K562 (cell line): ENCODE measurements at regions not wholly inside any gene's neighbourhood (a gene's known extent, or its start where the extent isn't known, plus 50 kb on each side); places are given as distances from the start of the nearest gene placed in this dataset.

Experiments
- ATAC-seq: fragments of 200-7000 bp; cut with Tn5 transposase; 3 replicates; pipeline ENCODE4 v1.9.1; 2020; ENCODE audit warnings: moderate library complexity
- BruUV-seq: library from RNA; stranded (reverse); fragments of 400-500 nt; replicated peaks from 2 replicates; lab custom pipeline; 2021; lab: Mats Ljungman, UMichigan
- CTCF ChIA-PET: fragments of 300-600 bp; formaldehyde crosslinking; extraction: SDS; loops from one replicate; lab custom pipeline; 2021; ENCODE audit warnings: low intra/inter-chr PET ratio; lab: Yijun Ruan, JAX
- POLR2A ChIA-PET: fragments of 300-600, 350-650 bp; sonication (Branson Sonifier 250); formaldehyde crosslinking; extraction: SDS; loops from one replicate; lab custom pipeline; 2021; ENCODE audit warnings: antibody characterized with exemption, inconsistent platforms; lab: Yijun Ruan, JAX
- DNase-seq, 4 experiments: peaks; one replicate each; pipeline versions ENCODE4 v3.0.0 to v3.0.0-alpha.2; 2011 to 2018; ENCODE audit warnings: low spot score in 3 of 4, mixed read lengths in 3 of 4; ENCODE audit errors: extremely low read depth in 1 of 4
- FAIRE-seq: peaks from 2 replicates; lab custom pipeline; 2011; peaks lifted over from hg19 to GRCh38; lab: Jason Lieb, UNC
- H2AFZ ChIP-seq: 2 replicates; pipeline ENCODE4 v1.6.0; 2011; ENCODE audit warnings: low read depth, low read length, control low read depth, inconsistent platforms
- H3K27ac ChIP-seq: fragments of 200-600 bp; 3 replicates; pipeline ENCODE4 v1.8.0; 2011; ENCODE audit warnings: low read depth, mild to moderate bottlenecking, control low read depth, inconsistent platforms, low read length, moderate library complexity, mixed read lengths; ENCODE audit errors: extremely low read depth
- H3K27me3 ChIP-seq, 2 experiments: fragments of 300-600 bp in 1 of 2; 2 replicates in 1 of 2; 3 replicates in 1 of 2; pipeline versions ENCODE4 v1.6.0 to v1.8.0; 2011; ENCODE audit warnings: inconsistent platforms in 2 of 2, low read length in 2 of 2, mild to moderate bottlenecking in 1 of 2, mixed read lengths in 1 of 2, moderate library complexity in 1 of 2; ENCODE audit not compliant: control insufficient read depth in 2 of 2, insufficient read depth in 2 of 2
- H3K36me3 ChIP-seq: fragments of 300-600 bp; 3 replicates; pipeline ENCODE4 v1.8.0; 2011; ENCODE audit warnings: mild to moderate bottlenecking, low read length, inconsistent platforms; ENCODE audit not compliant: control insufficient read depth, insufficient read depth
- H3K4me1 ChIP-seq, 2 experiments: fragments of 200-600 bp in 1 of 2; replicated peaks in 1 of 2; 2 replicates in 1 of 2; 3 replicates in 1 of 2; pipeline versions ENCODE4 v1.5.1 to v1.8.0; 2011; ENCODE audit warnings: inconsistent platforms in 2 of 2, low read length in 2 of 2, mild to moderate bottlenecking in 1 of 2, mixed read lengths in 1 of 2, moderate library complexity in 1 of 2; ENCODE audit not compliant: control insufficient read depth in 2 of 2, insufficient read depth in 2 of 2
- H3K4me2 ChIP-seq: 2 replicates; pipeline ENCODE4 v1.6.1; 2011; ENCODE audit warnings: low read length, control low read depth, inconsistent platforms, mixed read lengths; ENCODE audit not compliant: insufficient read depth
- H3K4me3 ChIP-seq: fragments of 200-600 bp; sonication (generic), shearing (Covaris generic); 2 replicates; pipeline ENCODE4 v1.5.1; 2016; ENCODE audit warnings: control low read depth, inconsistent platforms
- H3K79me2 ChIP-seq: fragments of 200-600 bp; 3 replicates; pipeline ENCODE4 v1.8.0; 2011; ENCODE audit warnings: low read length, inconsistent platforms; ENCODE audit not compliant: control insufficient read depth, insufficient read depth
- H3K9ac ChIP-seq, 2 experiments: 2 replicates each; pipeline versions ENCODE4 v1.6.0 to v1.6.1; 2011; ENCODE audit warnings: low read depth in 2 of 2, low read length in 2 of 2, control low read depth in 1 of 2, inconsistent platforms in 1 of 2, mild to moderate bottlenecking in 1 of 2, mixed read lengths in 1 of 2; ENCODE audit not compliant: insufficient read depth in 1 of 2
- H3K9me1 ChIP-seq: one replicate; pipeline ENCODE4 v1.6.0; 2011; ENCODE audit warnings: inconsistent platforms, mild to moderate bottlenecking, low read length, moderate library complexity; ENCODE audit not compliant: control insufficient read depth, insufficient read depth
- H3K9me3 ChIP-seq: replicated peaks from 2 replicates; pipeline ENCODE4 v1.5.1; 2011; ENCODE audit warnings: low read depth, low read length, inconsistent platforms; ENCODE audit not compliant: control insufficient read depth, insufficient read depth
- H4K20me1 ChIP-seq: replicated peaks from 2 replicates; pipeline ENCODE4 v1.6.1; 2011; ENCODE audit warnings: low read length, inconsistent platforms, mixed read lengths; ENCODE audit not compliant: control insufficient read depth, insufficient read depth
- ATF2 ChIP-seq: sonication (generic); formaldehyde crosslinking; IDR thresholded peaks from 2 replicates; pipeline ENCODE4 v1.8.1; 2022; ENCODE audit warnings: missing genetic modification reagents
- CBFA2T2 ChIP-seq: fragments of 450-650 bp; conservative IDR thresholded peaks from 2 replicates; pipeline ENCODE4 v1.6.1; 2017; ENCODE audit warnings: mild to moderate bottlenecking
- CHD4 ChIP-seq: fragments of 200-600 bp; sonication (generic); IDR thresholded peaks from 3 replicates; pipeline ENCODE4 v1.6.1; 2012; ENCODE audit warnings: low read depth, mild to moderate bottlenecking, mixed read lengths, low read length, inconsistent platforms; ENCODE audit not compliant: insufficient read depth, insufficient replicate concordance, poor library complexity, severe bottlenecking
- EWSR1 ChIP-seq: fragments of 450-650 bp; IDR thresholded peaks from 2 replicates; pipeline ENCODE4 v1.6.1; 2018; ENCODE audit warnings: borderline replicate concordance, mild to moderate bottlenecking, low read depth, moderate library complexity; ENCODE audit not compliant: partially characterized antibody
- MITF ChIP-seq: IDR thresholded peaks from 2 replicates; pipeline ENCODE4 v1.6.1; 2014; ENCODE audit warnings: antibody characterized with exemption
- ZBTB26 ChIP-seq: fragments of 450-650 bp; formaldehyde crosslinking; IDR thresholded peaks from 2 replicates; pipeline ENCODE4 v1.4.0; 2022; ENCODE audit warnings: missing genetic modification characterization
- WGBS: fragments of 100-300 bp; shearing (Covaris generic); methylation state at CpG from one replicate; pipeline ENCODE4 v1.1.6; 2016; ENCODE audit warnings: low coverage, mixed read lengths; ENCODE audit not compliant: insufficient coverage; ENCODE audit errors: missing lambda C conversion rate; 5-methylcytosine and 5-hydroxymethylcytosine counted together
- in situ Hi-C: fragments of 300-500 bp; cut with MboI; formaldehyde crosslinking; loops from 4 replicates; pipeline ENCODE4 v1.15.0; 2018; ENCODE audit warnings: inconsistent platforms, mixed read lengths
- intact Hi-C: fragments of 100-400 bp; cut with micrococcal nuclease; formaldehyde crosslinking; loops from 2 replicates; pipeline ENCODE4 v1.14.2; 2022

GRCh38 chr5:8848366-8848765 lies 697.5 kb downstream of the SEMA5A start (continued):
- TF ChIP-seq MITF, result no peak
- TF ChIP-seq ATF2 (CRISPR knock-in tag), result no peak

GRCh38 chr5:8848997-8849594 lies 696.8 kb downstream of the SEMA5A start:
- no peaks in the 10 kb centered on the region for H4K20me1 ChIP-seq
- H3K9me3 ChIP-seq, result no peaks in the 10 kb centered on the region; the same call in 1 of the 2 replicates
- in situ Hi-C loops, result no loop called here
- POLR2A ChIA-PET, result no interaction called here
- H3K9ac ChIP-seq, result no peak overlapping the region
- no peaks in the 10 kb centered on the region for H3K79me2 ChIP-seq
- H3K4me2 ChIP-seq, result no peak overlapping the region
- H3K27ac ChIP-seq, result no peak overlapping the region
- no peak for ATAC-seq
- TF ChIP-seq ZBTB26 (no peak), EWSR1 (no peak), CHD4 (no peak), CBFA2T2 (no peak)
- H3K36me3 ChIP-seq, result no peaks in the 10 kb centered on the region
- H2AFZ ChIP-seq, result no peak overlapping the region
- WGBS, result 2% methylated on average over 3 of the region's 3 CpGs
- H3K4me3 ChIP-seq, result no peak overlapping the region
- no peak for DNase-seq
- FAIRE-seq, result no peak
- CTCF ChIA-PET, result no interaction called here
- no TSS peak for BruUV-seq
- intact Hi-C loops, result no loop called here
- no peaks in the 10 kb centered on the region for H3K9me1 ChIP-seq
- no peaks in the 10 kb centered on the region for H3K4me1 ChIP-seq
- no peaks in the 10 kb centered on the region for H3K27me3 ChIP-seq
